ENCODE measurements at regions not wholly inside any gene's neighbourhood (a gene's known extent, or its start where the extent isn't known, plus 50 kb on each side); places are given as distances from the start of the nearest gene placed in this dataset.

DNA sequence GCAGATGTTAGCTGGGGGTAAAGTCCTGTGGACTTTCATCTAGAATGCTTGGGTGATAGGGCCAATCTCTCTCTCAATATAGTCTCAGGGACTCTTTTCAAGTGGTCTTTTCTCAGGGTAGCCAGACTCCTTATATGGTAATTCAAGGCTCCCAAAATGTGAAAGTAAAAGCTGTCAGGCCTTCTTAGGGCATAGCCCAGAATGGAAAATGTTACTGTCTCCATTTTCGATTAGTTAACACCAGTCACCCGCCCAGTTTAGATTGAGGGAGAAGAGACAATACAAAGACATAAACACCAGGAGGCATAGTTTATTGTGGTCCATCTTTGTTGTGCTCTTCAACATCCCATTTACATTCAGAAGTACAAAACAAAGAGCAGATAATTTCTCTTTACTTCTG, 295.8 kb downstream of the EPHA7 start:
- H3K4me1 ChIP-seq (ENCODE audit: control insufficient read depth, insufficient read depth, low read length) = peaks cover 8% of the 10 kb centered on the region

DNA sequence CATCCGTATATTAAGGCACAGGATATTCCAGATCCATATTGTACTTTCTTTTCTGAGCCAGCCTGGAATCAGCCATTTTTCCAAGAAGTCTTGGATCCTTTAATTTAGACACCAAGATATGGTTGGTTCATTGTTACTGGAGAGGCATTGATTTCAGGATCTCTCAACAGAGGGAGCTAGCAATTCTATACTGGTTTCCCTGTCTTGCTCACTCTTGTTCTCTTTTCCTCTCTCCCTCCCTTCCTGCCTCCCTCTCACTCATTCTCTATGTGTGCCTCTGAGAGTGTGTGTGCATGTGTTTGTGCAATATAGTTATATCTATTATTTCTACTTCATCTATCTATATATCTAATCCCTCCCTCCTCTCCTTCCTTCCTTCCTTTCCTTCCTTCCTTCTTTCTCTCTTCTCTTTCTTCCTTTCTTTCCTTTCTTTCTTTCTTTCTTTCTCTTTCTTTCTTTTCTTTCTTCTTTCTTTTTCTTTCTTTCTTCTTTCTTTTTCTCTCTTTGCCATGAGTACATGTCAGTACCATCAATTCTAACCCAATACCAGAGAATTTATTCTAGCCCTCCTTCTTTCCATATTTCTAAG, 299.1 kb downstream of the EPHA7 start:
- peaks cover 10% of the 10 kb centered on the region for H3K4me1 ChIP-seq (ENCODE audit: control insufficient read depth, insufficient read depth, low read length)
- no peaks in the 10 kb centered on the region for H3K9me3 ChIP-seq (ENCODE audit: control insufficient read depth, insufficient read depth, low read length)
- H3K36me3 ChIP-seq (ENCODE audit: control insufficient read depth, insufficient read depth, low read length) = no peaks in the 10 kb centered on the region
- no peak overlapping the region for H3K4me3 ChIP-seq (ENCODE audit: low read depth, low read length)
- H3K9ac ChIP-seq (ENCODE audit: low read depth, low read length) = no peak overlapping the region
- H3K27me3 ChIP-seq (ENCODE audit: control insufficient read depth, insufficient read depth, low read length) = no peaks in the 10 kb centered on the region

More for the DNA sequence above, 295.8 kb downstream of the EPHA7 start:
- no peaks in the 10 kb centered on the region for H3K27me3 ChIP-seq (ENCODE audit: control insufficient read depth, insufficient read depth, low read length)
- no peaks in the 10 kb centered on the region for H3K36me3 ChIP-seq (ENCODE audit: control insufficient read depth, insufficient read depth, low read length)
- H3K9me3 ChIP-seq (ENCODE audit: control insufficient read depth, insufficient read depth, low read length) = no peaks in the 10 kb centered on the region
- H3K4me3 ChIP-seq (ENCODE audit: low read depth, low read length) = no peak overlapping the region
- H3K9ac ChIP-seq (ENCODE audit: low read depth, low read length) = no peak overlapping the region

DNA sequence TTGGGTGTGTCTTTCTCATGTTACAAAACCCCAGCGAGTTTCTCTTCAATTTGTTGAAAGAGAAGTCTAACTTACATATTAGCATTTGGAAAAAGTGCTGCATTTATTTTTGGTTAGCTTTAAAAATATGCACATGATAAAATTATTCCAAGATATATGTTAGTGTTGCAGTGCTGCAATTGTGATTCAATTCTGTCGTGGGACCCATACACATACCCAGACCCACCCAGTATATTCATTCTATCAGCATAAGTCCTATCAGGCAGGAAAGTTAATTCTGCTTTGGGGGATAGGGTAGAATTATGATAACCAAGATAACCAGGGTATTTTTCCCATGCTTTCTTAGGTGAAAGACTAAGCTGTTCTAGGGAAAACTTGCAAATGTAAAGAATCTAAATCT, 313.5 kb downstream of the EPHA7 start:
- H3K9me3 ChIP-seq (ENCODE audit: control insufficient read depth, insufficient read depth, low read length) = no peaks in the 10 kb centered on the region
- no peaks in the 10 kb centered on the region for H3K27me3 ChIP-seq (ENCODE audit: control insufficient read depth, insufficient read depth, low read length)
- H3K4me1 ChIP-seq (ENCODE audit: control insufficient read depth, insufficient read depth, low read length) = peaks cover 3% of the 10 kb centered on the region
- H3K4me3 ChIP-seq (ENCODE audit: low read depth, low read length) = no peak overlapping the region
- no peaks in the 10 kb centered on the region for H3K36me3 ChIP-seq (ENCODE audit: control insufficient read depth, insufficient read depth, low read length)
- H3K9ac ChIP-seq (ENCODE audit: low read depth, low read length) = no peak overlapping the region

DNA sequence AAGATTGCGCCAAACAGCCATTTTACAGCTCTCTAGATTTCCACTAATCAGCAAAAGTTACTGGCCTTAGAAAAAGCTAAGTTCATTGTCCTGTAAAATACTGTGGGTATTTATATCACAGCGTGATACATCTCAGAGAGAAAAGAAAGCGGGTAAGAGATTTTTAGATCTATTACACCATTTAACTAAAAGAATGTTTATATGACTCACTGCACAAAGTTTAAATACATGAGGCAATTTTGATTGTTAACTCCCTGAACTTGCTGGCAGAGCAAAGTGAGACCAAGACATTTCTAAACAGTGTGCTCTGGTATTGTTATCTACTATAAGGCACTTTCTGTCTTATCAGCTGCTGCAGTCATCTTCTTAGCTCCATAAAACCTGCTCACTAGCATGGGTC, 314.3 kb downstream of the EPHA7 start:
- no peak overlapping the region for H3K4me3 ChIP-seq (ENCODE audit: low read depth, low read length)
- no peaks in the 10 kb centered on the region for H3K36me3 ChIP-seq (ENCODE audit: control insufficient read depth, insufficient read depth, low read length)
- peaks cover 3% of the 10 kb centered on the region for H3K4me1 ChIP-seq (ENCODE audit: control insufficient read depth, insufficient read depth, low read length)
- no peaks in the 10 kb centered on the region for H3K9me3 ChIP-seq (ENCODE audit: control insufficient read depth, insufficient read depth, low read length)
- H3K9ac ChIP-seq (ENCODE audit: low read depth, low read length) = no peak overlapping the region
- no peaks in the 10 kb centered on the region for H3K27me3 ChIP-seq (ENCODE audit: control insufficient read depth, insufficient read depth, low read length)

DNA sequence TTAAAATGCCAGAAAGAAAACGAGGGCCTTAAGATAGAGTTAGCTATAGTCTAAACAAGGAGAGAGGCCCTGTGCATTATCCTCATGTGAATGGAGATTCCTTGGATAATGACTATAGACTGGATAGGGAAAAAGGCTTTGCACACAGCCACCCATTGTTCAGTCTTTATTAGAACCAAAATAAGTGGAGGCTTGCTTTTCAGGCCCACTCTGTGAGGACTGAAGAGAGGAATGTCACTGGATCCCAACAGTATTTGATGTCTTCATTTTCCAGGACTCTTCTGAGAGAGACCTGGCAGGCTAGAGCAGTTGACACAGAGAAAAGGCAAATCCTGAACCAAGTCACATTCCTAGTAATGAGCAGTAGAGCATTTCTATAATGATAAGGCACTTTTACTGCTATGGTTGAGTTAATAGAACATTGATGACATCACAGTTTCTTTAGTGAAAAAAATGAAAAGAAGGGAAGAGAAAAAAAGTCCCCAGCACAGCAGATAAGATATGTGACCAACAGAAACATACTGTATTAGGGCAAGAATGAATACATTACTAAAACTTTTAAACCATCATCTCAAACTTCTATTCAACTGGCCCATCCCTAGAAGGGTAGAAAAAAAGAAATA, 315.1 kb downstream of the EPHA7 start:
- Histone ChIP-seq H3K36me3 (ENCODE audit: control insufficient read depth, insufficient read depth, low read length) (no peaks in the 10 kb centered on the region), H3K4me1 (ENCODE audit: control insufficient read depth, insufficient read depth, low read length) (peaks cover 3% of the 10 kb centered on the region), H3K9me3 (ENCODE audit: control insufficient read depth, insufficient read depth, low read length) (no peaks in the 10 kb centered on the region), H3K9ac (ENCODE audit: low read depth, low read length) (no peak overlapping the region), H3K27me3 (ENCODE audit: control insufficient read depth, insufficient read depth, low read length) (no peaks in the 10 kb centered on the region), H3K4me3 (ENCODE audit: low read depth, low read length) (no peak overlapping the region)

- H3K36me3 ChIP-seq (ENCODE audit: control insufficient read depth, insufficient read depth, low read length) = no peaks in the 10 kb centered on the region
- no peak overlapping the region for H3K4me3 ChIP-seq (ENCODE audit: low read depth, low read length)
- H3K9ac ChIP-seq (ENCODE audit: low read depth, low read length) = no peak overlapping the region
- no peaks in the 10 kb centered on the region for H3K27me3 ChIP-seq (ENCODE audit: control insufficient read depth, insufficient read depth, low read length)
- H3K9me3 ChIP-seq (ENCODE audit: control insufficient read depth, insufficient read depth, low read length) = no peaks in the 10 kb centered on the region
- H3K4me1 ChIP-seq (ENCODE audit: control insufficient read depth, insufficient read depth, low read length) = peaks cover 25% of the 10 kb centered on the region
These were observed 330.5 kb downstream of the EPHA7 start for GRCh38 chr6:93088621-93089501.

GRCh38 chr6:93087606-93088005, 331.8 kb downstream of the EPHA7 start:
- H3K9me3 ChIP-seq (ENCODE audit: control insufficient read depth, insufficient read depth, low read length) = no peaks in the 10 kb centered on the region
- no peak overlapping the region for H3K4me3 ChIP-seq (ENCODE audit: low read depth, low read length)
- H3K4me1 ChIP-seq (ENCODE audit: control insufficient read depth, insufficient read depth, low read length) = peaks cover 31% of the 10 kb centered on the region
- H3K9ac ChIP-seq (ENCODE audit: low read depth, low read length) = no peak overlapping the region
- H3K27me3 ChIP-seq (ENCODE audit: control insufficient read depth, insufficient read depth, low read length) = no peaks in the 10 kb centered on the region
- no peaks in the 10 kb centered on the region for H3K36me3 ChIP-seq (ENCODE audit: control insufficient read depth, insufficient read depth, low read length)

- H3K4me3 ChIP-seq (ENCODE audit: low read depth, low read length) = no peak overlapping the region
- H3K4me1 ChIP-seq (ENCODE audit: control insufficient read depth, insufficient read depth, low read length) = peaks cover 31% of the 10 kb centered on the region
- H3K9me3 ChIP-seq (ENCODE audit: control insufficient read depth, insufficient read depth, low read length) = no peaks in the 10 kb centered on the region
- no peaks in the 10 kb centered on the region for H3K36me3 ChIP-seq (ENCODE audit: control insufficient read depth, insufficient read depth, low read length)
- H3K27me3 ChIP-seq (ENCODE audit: control insufficient read depth, insufficient read depth, low read length) = no peaks in the 10 kb centered on the region
- H3K9ac ChIP-seq (ENCODE audit: low read depth, low read length) = no peak overlapping the region
These were observed 333.0 kb downstream of the EPHA7 start for GRCh38 chr6:93086351-93086750.

DNA sequence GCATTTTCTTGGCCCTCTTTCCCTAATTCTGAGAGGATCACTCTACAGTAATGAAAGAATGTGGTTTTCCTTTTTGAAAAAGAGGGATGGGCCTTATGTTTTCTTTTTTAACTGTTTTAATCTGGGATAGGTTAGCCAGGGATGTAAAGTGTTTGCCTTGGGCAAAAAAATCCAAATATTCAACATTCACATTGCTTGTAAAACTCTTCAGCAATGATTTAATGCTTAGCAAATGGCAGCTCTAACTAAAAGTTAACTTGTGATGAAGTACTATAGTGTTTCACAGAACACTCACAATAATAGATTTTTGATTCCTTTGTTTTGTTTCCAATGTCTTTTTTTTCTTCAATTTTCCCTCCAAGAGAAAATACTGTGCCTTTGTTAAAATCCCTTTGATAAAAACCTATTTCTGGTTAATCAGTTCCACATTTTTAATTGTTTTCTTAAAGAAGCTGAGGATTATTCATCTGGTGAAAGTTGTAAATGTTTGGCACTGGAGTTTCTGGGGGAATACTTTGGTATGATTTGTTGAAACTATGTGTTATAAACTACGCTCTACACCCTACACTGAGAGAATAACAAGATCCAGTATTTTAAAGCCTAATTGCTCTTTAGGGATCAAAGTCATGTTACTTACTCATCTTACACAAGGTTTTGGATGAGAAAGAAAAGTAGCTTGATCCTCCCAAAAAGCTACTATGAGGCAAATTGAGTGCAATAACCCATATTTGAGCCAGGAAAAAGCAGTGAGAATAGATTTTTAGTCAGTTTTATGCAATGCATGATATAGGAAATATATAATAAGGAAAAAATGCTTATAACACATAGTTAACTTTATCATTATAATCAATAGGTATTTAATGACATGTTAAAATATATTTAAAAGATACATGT, 335.8 kb downstream of the EPHA7 start:
- no peak overlapping the region for H3K4me3 ChIP-seq (ENCODE audit: low read depth, low read length)
- H3K9me3 ChIP-seq (ENCODE audit: control insufficient read depth, insufficient read depth, low read length) = no peaks in the 10 kb centered on the region
- H3K9ac ChIP-seq (ENCODE audit: low read depth, low read length) = no peak overlapping the region
- H3K36me3 ChIP-seq (ENCODE audit: control insufficient read depth, insufficient read depth, low read length) = no peaks in the 10 kb centered on the region
- peaks cover 35% of the 10 kb centered on the region for H3K4me1 ChIP-seq (ENCODE audit: control insufficient read depth, insufficient read depth, low read length)
- peaks cover 17% of the 10 kb centered on the region for H3K27me3 ChIP-seq (ENCODE audit: control insufficient read depth, insufficient read depth, low read length)

DNA sequence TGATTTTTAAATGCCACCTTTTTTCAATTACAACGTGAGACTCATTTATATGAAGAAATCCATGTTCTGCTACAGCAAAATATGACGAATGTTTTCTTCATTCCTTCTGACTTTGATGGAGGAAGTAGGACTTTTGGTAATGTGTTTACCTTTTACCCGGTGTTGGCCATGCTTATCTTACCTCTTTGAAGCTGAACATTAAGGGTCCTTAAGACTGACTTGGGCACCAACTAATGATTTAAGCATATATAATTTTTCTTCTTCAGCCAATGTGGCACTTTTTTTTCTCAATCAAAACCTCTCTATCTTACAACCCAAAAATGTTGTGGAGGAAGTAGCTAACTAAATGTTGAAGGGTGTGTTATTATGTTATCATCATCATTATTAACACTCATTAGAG, 337.5 kb downstream of the EPHA7 start:
- Histone ChIP-seq H3K9me3 (ENCODE audit: control insufficient read depth, insufficient read depth, low read length) (no peaks in the 10 kb centered on the region), H3K27me3 (ENCODE audit: control insufficient read depth, insufficient read depth, low read length) (peaks cover 21% of the 10 kb centered on the region), H3K4me1 (ENCODE audit: control insufficient read depth, insufficient read depth, low read length) (peaks cover 26% of the 10 kb centered on the region), H3K4me3 (ENCODE audit: low read depth, low read length) (no peak overlapping the region), H3K36me3 (ENCODE audit: control insufficient read depth, insufficient read depth, low read length) (no peaks in the 10 kb centered on the region), H3K9ac (ENCODE audit: low read depth, low read length) (no peak overlapping the region)

- Histone ChIP-seq H3K9ac (ENCODE audit: low read depth, low read length) (no peak overlapping the region), H3K27me3 (ENCODE audit: control insufficient read depth, insufficient read depth, low read length) (peaks cover 21% of the 10 kb centered on the region), H3K4me3 (ENCODE audit: low read depth, low read length) (no peak overlapping the region), H3K4me1 (ENCODE audit: control insufficient read depth, insufficient read depth, low read length) (peaks cover 14% of the 10 kb centered on the region), H3K36me3 (ENCODE audit: control insufficient read depth, insufficient read depth, low read length) (no peaks in the 10 kb centered on the region), H3K9me3 (ENCODE audit: control insufficient read depth, insufficient read depth, low read length) (no peaks in the 10 kb centered on the region)
These were observed 340.3 kb downstream of the EPHA7 start for GRCh38 chr6:93079061-93079460.
